ENCODE measurements at regions not wholly inside any gene's neighbourhood (a gene's known extent, or its start where the extent isn't known, plus 50 kb on each side); places are given as distances from the start of the nearest gene placed in this dataset.
"Not testable (repeated sequence)": the region's sequence is repeated elsewhere in the genome, so short reads cannot be mapped to it uniquely, and the experiment has no call there.

GRCh38 chr15:59792359-59792758 lies 103.2 kb upstream of the BNIP2 start:
- Histone ChIP-seq H3K27me3 (ENCODE audit: control insufficient read depth, insufficient read depth, low read length) (peaks cover 2% of the 10 kb centered on the region), H3K27ac (ENCODE audit: low read length) (no peak overlapping the region), H3K36me3 (ENCODE audit: control insufficient read depth, insufficient read depth, low read length) (no peaks in the 10 kb centered on the region), H3K4me3 (ENCODE audit: low read length) (no peak overlapping the region), H3K9me3 (replicated peaks; ENCODE audit: control insufficient read depth, low read depth, low read length) (no peaks in the 10 kb centered on the region), H3K4me1 (ENCODE audit: control insufficient read depth, insufficient read depth, low read length) (no peaks in the 10 kb centered on the region)
- 76% methylated on average over 11 of the region's 13 CpGs for WGBS (ENCODE audit: insufficient coverage)
- DNase-seq = no peak

GRCh38 chr15:59791755-59792154 lies 102.6 kb upstream of the BNIP2 start:
- no peak overlapping the region for H3K27ac ChIP-seq (ENCODE audit: low read length)
- no peak overlapping the region for H3K4me3 ChIP-seq (ENCODE audit: low read length)
- H3K9me3 ChIP-seq (replicated peaks; ENCODE audit: control insufficient read depth, low read depth, low read length) = no peaks in the 10 kb centered on the region
- peaks cover 2% of the 10 kb centered on the region for H3K27me3 ChIP-seq (ENCODE audit: control insufficient read depth, insufficient read depth, low read length)
- WGBS (ENCODE audit: insufficient coverage) = 20% methylated on average over 1 of the region's 3 CpGs
- no peaks in the 10 kb centered on the region for H3K4me1 ChIP-seq (ENCODE audit: control insufficient read depth, insufficient read depth, low read length)
- DNase-seq = peak; percentile 74
- no peaks in the 10 kb centered on the region for H3K36me3 ChIP-seq (ENCODE audit: control insufficient read depth, insufficient read depth, low read length)

GRCh38 chr15:59791079-59791478 lies 102.0 kb upstream of the BNIP2 start:
- Histone ChIP-seq H3K9me3 (replicated peaks; ENCODE audit: control insufficient read depth, low read depth, low read length) (no peaks in the 10 kb centered on the region), H3K36me3 (ENCODE audit: control insufficient read depth, insufficient read depth, low read length) (no peaks in the 10 kb centered on the region), H3K27me3 (ENCODE audit: control insufficient read depth, insufficient read depth, low read length) (peaks cover 2% of the 10 kb centered on the region), H3K27ac (ENCODE audit: low read length) (no peak overlapping the region), H3K4me1 (ENCODE audit: control insufficient read depth, insufficient read depth, low read length) (no peaks in the 10 kb centered on the region), H3K4me3 (ENCODE audit: low read length) (no peak overlapping the region)
- DNase-seq = no peak
- 50% methylated on average over 5 of the region's 5 CpGs for WGBS (ENCODE audit: insufficient coverage)

- H3K36me3 ChIP-seq (ENCODE audit: control insufficient read depth, insufficient read depth, low read length); H3K27me3 ChIP-seq (ENCODE audit: control insufficient read depth, insufficient read depth, low read length); DNase-seq; H3K4me3 ChIP-seq (ENCODE audit: low read length); H3K4me1 ChIP-seq (ENCODE audit: control insufficient read depth, insufficient read depth, low read length); H3K27ac ChIP-seq (ENCODE audit: low read length); H3K9me3 ChIP-seq (replicated peaks; ENCODE audit: control insufficient read depth, low read depth, low read length): not testable (repeated sequence)
- WGBS (ENCODE audit: insufficient coverage) = 96% methylated on average over 3 of the region's 3 CpGs
These were observed 97.3 kb upstream of the BNIP2 start for GRCh38 chr15:59786466-59786865.

GRCh38 chr15:59785981-59786380 lies 96.9 kb upstream of the BNIP2 start:
- not testable (repeated sequence) for H3K36me3 ChIP-seq (ENCODE audit: control insufficient read depth, insufficient read depth, low read length); H3K9me3 ChIP-seq (replicated peaks; ENCODE audit: control insufficient read depth, low read depth, low read length); H3K27me3 ChIP-seq (ENCODE audit: control insufficient read depth, insufficient read depth, low read length); H3K4me3 ChIP-seq (ENCODE audit: low read length); H3K4me1 ChIP-seq (ENCODE audit: control insufficient read depth, insufficient read depth, low read length); H3K27ac ChIP-seq (ENCODE audit: low read length); DNase-seq
- WGBS (ENCODE audit: insufficient coverage) = no CpG with 5 or more reads among the region's 1 CpG

- H3K4me1 ChIP-seq (ENCODE audit: control insufficient read depth, insufficient read depth, low read length); H3K27me3 ChIP-seq (ENCODE audit: control insufficient read depth, insufficient read depth, low read length); H3K36me3 ChIP-seq (ENCODE audit: control insufficient read depth, insufficient read depth, low read length); H3K27ac ChIP-seq (ENCODE audit: low read length); H3K9me3 ChIP-seq (replicated peaks; ENCODE audit: control insufficient read depth, low read depth, low read length); DNase-seq; H3K4me3 ChIP-seq (ENCODE audit: low read length): not testable (repeated sequence)
- WGBS (ENCODE audit: insufficient coverage) = 83% methylated on average over 5 of the region's 8 CpGs
These were observed 94.8 kb upstream of the BNIP2 start for GRCh38 chr15:59783774-59784520.

GRCh38 chr15:59779110-59779509 lies 90.0 kb upstream of the BNIP2 start:
- no peak overlapping the region for H3K27ac ChIP-seq (ENCODE audit: low read length)
- DNase-seq = no peak
- H3K4me3 ChIP-seq (ENCODE audit: low read length) = no peak overlapping the region
- no peaks in the 10 kb centered on the region for H3K36me3 ChIP-seq (ENCODE audit: control insufficient read depth, insufficient read depth, low read length)
- no CpG with 5 or more reads among the region's 1 CpG for WGBS (ENCODE audit: insufficient coverage)
- no peaks in the 10 kb centered on the region for H3K9me3 ChIP-seq (replicated peaks; ENCODE audit: control insufficient read depth, low read depth, low read length)
- no peaks in the 10 kb centered on the region for H3K4me1 ChIP-seq (ENCODE audit: control insufficient read depth, insufficient read depth, low read length)
- no peaks in the 10 kb centered on the region for H3K27me3 ChIP-seq (ENCODE audit: control insufficient read depth, insufficient read depth, low read length)

GRCh38 chr15:59764775-59765174 lies 75.7 kb upstream of the BNIP2 start:
- no peak overlapping the region for H3K4me3 ChIP-seq (ENCODE audit: low read length)
- WGBS (ENCODE audit: insufficient coverage) = no CpG with 5 or more reads among the region's 2 CpGs
- no peak overlapping the region for H3K27ac ChIP-seq (ENCODE audit: low read length)
- no peaks in the 10 kb centered on the region for H3K27me3 ChIP-seq (ENCODE audit: control insufficient read depth, insufficient read depth, low read length)
- no peak for DNase-seq
- no peaks in the 10 kb centered on the region for H3K36me3 ChIP-seq (ENCODE audit: control insufficient read depth, insufficient read depth, low read length)
- no peaks in the 10 kb centered on the region for H3K4me1 ChIP-seq (ENCODE audit: control insufficient read depth, insufficient read depth, low read length)
- no peaks in the 10 kb centered on the region for H3K9me3 ChIP-seq (replicated peaks; ENCODE audit: control insufficient read depth, low read depth, low read length)

GRCh38 chr15:59762558-59762957 lies 73.4 kb upstream of the BNIP2 start:
- DNase-seq = no peak
- H3K27me3 ChIP-seq (ENCODE audit: control insufficient read depth, insufficient read depth, low read length) = no peaks in the 10 kb centered on the region
- H3K4me1 ChIP-seq (ENCODE audit: control insufficient read depth, insufficient read depth, low read length) = no peaks in the 10 kb centered on the region

GRCh38 chr15:59760256-59760655 lies 71.1 kb upstream of the BNIP2 start:
- H3K36me3 ChIP-seq (ENCODE audit: control insufficient read depth, insufficient read depth, low read length); DNase-seq; H3K27ac ChIP-seq (ENCODE audit: low read length); H3K4me3 ChIP-seq (ENCODE audit: low read length); H3K9me3 ChIP-seq (replicated peaks; ENCODE audit: control insufficient read depth, low read depth, low read length); H3K4me1 ChIP-seq (ENCODE audit: control insufficient read depth, insufficient read depth, low read length); H3K27me3 ChIP-seq (ENCODE audit: control insufficient read depth, insufficient read depth, low read length): not testable (repeated sequence)
- WGBS (ENCODE audit: insufficient coverage) = no CpG with 5 or more reads among the region's 2 CpGs

More at GRCh38 chr15:59762558-59762957, 73.4 kb upstream of the BNIP2 start:
- Histone ChIP-seq H3K4me3 (ENCODE audit: low read length) (no peak overlapping the region), H3K9me3 (replicated peaks; ENCODE audit: control insufficient read depth, low read depth, low read length) (no peaks in the 10 kb centered on the region), H3K27ac (ENCODE audit: low read length) (no peak overlapping the region), H3K36me3 (ENCODE audit: control insufficient read depth, insufficient read depth, low read length) (no peaks in the 10 kb centered on the region)
- 66% methylated on average over 3 of the region's 3 CpGs for WGBS (ENCODE audit: insufficient coverage)
